ENCODE measurements at regions not wholly inside any gene's neighbourhood (a gene's known extent, or its start where the extent isn't known, plus 50 kb on each side); places are given as distances from the start of the nearest gene placed in this dataset.
"Not testable (repeated sequence)": the region's sequence is repeated elsewhere in the genome, so short reads cannot be mapped to it uniquely, and the experiment has no call there.

GRCh38 chr5:21521157-21521556, 1332.0 kb downstream of the CDH12 start:
- not testable (repeated sequence) for TF ChIP-seq CTCF, EZH2phosphoT487 (IDR thresholded peaks at IDR 0.05)

Measured in neural progenitor cell (in vitro differentiated cells).